IMR-90 (cell line): ENCODE measurements at regions not wholly inside any gene's neighbourhood (a gene's known extent, or its start where the extent isn't known, plus 50 kb on each side); places are given as distances from the start of the nearest gene placed in this dataset.

Experiments
- ATAC-seq: fragments of 200-7000 bp; cut with Tn5 transposase; 2 replicates; pipeline ENCODE4 v1.9.1; 2020; ENCODE audit warnings: low read depth, mild to moderate bottlenecking, moderate library complexity
- BruUV-seq: library from RNA; stranded (reverse); fragments of 400-500 nt; replicated peaks from 2 replicates; lab custom pipeline; 2021; lab: Mats Ljungman, UMichigan
- CTCF ChIA-PET: fragments of 300-600 bp; formaldehyde crosslinking; extraction: SDS; loops from one replicate; lab custom pipeline; 2021; ENCODE audit warnings: antibody characterized with exemption; lab: Yijun Ruan, JAX
- POLR2A ChIA-PET: fragments of 300-600 bp; sonication (Branson Sonifier 250); formaldehyde crosslinking; loops from one replicate; lab custom pipeline; 2022; ENCODE audit warnings: antibody characterized with exemption; ENCODE audit not compliant: unreplicated experiment; lab: Charles Lee
- DNase-seq: peaks from one replicate; pipeline ENCODE4 v3.0.0; 2013
- H2AFZ ChIP-seq: replicated peaks from 2 replicates; pipeline ENCODE3; 2013; ENCODE audit warnings: low read length, mild to moderate bottlenecking; ENCODE audit not compliant: poor library complexity
- H2AK5ac ChIP-seq: 2 replicates; pipeline ENCODE4 v1.6.1; 2013; ENCODE audit warnings: low read depth, low read length, inconsistent platforms
- H2AK9ac ChIP-seq: replicated peaks from 2 replicates; pipeline ENCODE3; 2013; ENCODE audit warnings: mild to moderate bottlenecking, low read depth, low read length, moderate library complexity; ENCODE audit not compliant: poor library complexity
- H2BK120ac ChIP-seq: 2 replicates; pipeline ENCODE4 v1.6.1; 2013; ENCODE audit warnings: low read depth, low read length, inconsistent platforms
- H2BK15ac ChIP-seq: 3 replicates; pipeline ENCODE4 v1.6.1; 2013; ENCODE audit warnings: low read depth, low read length, inconsistent platforms
- H2BK20ac ChIP-seq: 2 replicates; pipeline ENCODE4 v1.6.1; 2013; ENCODE audit warnings: low read depth, mild to moderate bottlenecking, inconsistent platforms, low read length, moderate library complexity
- H2BK5ac ChIP-seq: 2 replicates; pipeline ENCODE4 v1.6.1; 2013; ENCODE audit warnings: mild to moderate bottlenecking, low read depth, low read length, inconsistent platforms; ENCODE audit not compliant: poor library complexity, severe bottlenecking
- H3K14ac ChIP-seq: replicated peaks from 2 replicates; pipeline ENCODE4 v1.6.1; 2013; ENCODE audit warnings: low read depth, low read length, inconsistent platforms
- H3K18ac ChIP-seq: 2 replicates; pipeline ENCODE4 v1.6.1; 2013; ENCODE audit warnings: low read depth, low read length, control low read depth
- H3K23ac ChIP-seq: 2 replicates; pipeline ENCODE4 v1.6.1; 2013; ENCODE audit warnings: low read depth, low read length, inconsistent platforms
- H3K27ac ChIP-seq: 2 replicates; pipeline ENCODE4 v1.5.1; 2013; ENCODE audit warnings: mild to moderate bottlenecking, control low read depth, low read length; ENCODE audit not compliant: insufficient read depth
- H3K27me3 ChIP-seq: 2 replicates; pipeline ENCODE4 v1.6.1; 2013; ENCODE audit warnings: low read length; ENCODE audit not compliant: control insufficient read depth, insufficient read depth
- H3K36me3 ChIP-seq: 2 replicates; pipeline ENCODE4 v1.6.1; 2013; ENCODE audit warnings: low read length, mixed read lengths; ENCODE audit not compliant: control insufficient read depth, insufficient read depth
- H3K4ac ChIP-seq: 2 replicates; pipeline ENCODE4 v1.6.1; 2013; ENCODE audit warnings: low read depth, low read length, inconsistent platforms
- H3K4me1 ChIP-seq: 2 replicates; pipeline ENCODE4 v1.6.1; 2013; ENCODE audit warnings: low read length, mixed read lengths; ENCODE audit not compliant: control insufficient read depth, insufficient read depth
- H3K4me2 ChIP-seq: 2 replicates; pipeline ENCODE4 v1.6.1; 2013; ENCODE audit warnings: low read depth, mild to moderate bottlenecking, control low read depth, low read length, moderate library complexity
- H3K4me3 ChIP-seq: 2 replicates; pipeline ENCODE4 v1.5.1; 2013; ENCODE audit warnings: low read depth, mild to moderate bottlenecking, control low read depth, low read length, moderate library complexity; ENCODE audit not compliant: insufficient read depth
- H3K56ac ChIP-seq: 2 replicates; pipeline ENCODE4 v1.6.1; 2013; ENCODE audit warnings: low read length, inconsistent platforms; ENCODE audit not compliant: insufficient read depth; ENCODE audit errors: extremely low read depth
- H3K79me1 ChIP-seq, 2 experiments: 2 replicates each; pipeline ENCODE4 v1.6.1; 2013; ENCODE audit warnings: low read length in 2 of 2, inconsistent platforms in 1 of 2, low read depth in 1 of 2
- H3K9ac ChIP-seq: 2 replicates; pipeline ENCODE4 v1.6.1; 2013; ENCODE audit warnings: low read depth, low read length, control low read depth
- H3K9me1 ChIP-seq: 2 replicates; pipeline ENCODE4 v1.6.1; 2013; ENCODE audit warnings: low read length, inconsistent platforms; ENCODE audit not compliant: insufficient read depth
- H3K9me3 ChIP-seq: 2 replicates; pipeline ENCODE4 v1.6.1; 2013; ENCODE audit warnings: low read length; ENCODE audit not compliant: control insufficient read depth, insufficient read depth
- H4K20me1 ChIP-seq: 2 replicates; pipeline ENCODE4 v1.6.1; 2013; ENCODE audit warnings: low read length, inconsistent platforms; ENCODE audit not compliant: insufficient read depth
- H4K5ac ChIP-seq: 2 replicates; pipeline ENCODE4 v1.6.1; 2013; ENCODE audit warnings: mild to moderate bottlenecking, low read depth, low read length, control low read depth
- H4K8ac ChIP-seq, 2 experiments: 2 replicates each; pipeline ENCODE4 v1.6.1; 2013; ENCODE audit warnings: low read depth in 2 of 2, low read length in 2 of 2, control low read depth in 1 of 2, inconsistent platforms in 1 of 2
- H4K91ac ChIP-seq: 2 replicates; pipeline ENCODE4 v1.6.1; 2013; ENCODE audit warnings: low read depth, low read length, inconsistent platforms; ENCODE audit not compliant: insufficient read depth
- BHLHE40 ChIP-seq: fragments of 150-350 bp; IDR thresholded peaks from 2 replicates; pipeline ENCODE4 v1.6.1; 2016; ENCODE audit warnings: mild to moderate bottlenecking, low read depth, low read length
- CEBPB ChIP-seq: IDR thresholded peaks from 2 replicates; pipeline ENCODE4 v1.6.1; 2012; ENCODE audit warnings: low read depth, low read length, improper control_type of control experiment
- CHD1 ChIP-seq: IDR thresholded peaks from 2 replicates; pipeline ENCODE4 v1.6.1; 2012; ENCODE audit warnings: low read depth, low read length, improper control_type of control experiment
- CTCF ChIP-seq: conservative IDR thresholded peaks from 2 replicates; pipeline ENCODE4 v1.5.1; 2012; ENCODE audit warnings: mild to moderate bottlenecking, low read depth, low read length, improper control_type of control experiment
- MAFK ChIP-seq: IDR thresholded peaks from 2 replicates; pipeline ENCODE4 v1.6.1; 2012; ENCODE audit warnings: low read depth, low read length, improper control_type of control experiment
- MAZ ChIP-seq: IDR thresholded peaks from 2 replicates; pipeline ENCODE4 v1.6.1; 2012; ENCODE audit warnings: low read depth, mild to moderate bottlenecking, low read length, improper control_type of control experiment, moderate library complexity, borderline replicate concordance
- NFE2L2 ChIP-seq: fragments of 150-350 bp; IDR thresholded peaks from 2 replicates; pipeline ENCODE4 v1.6.1; 2016; ENCODE audit warnings: low read depth, mild to moderate bottlenecking, low read length
- POLR2A ChIP-seq: IDR thresholded peaks from 2 replicates; pipeline ENCODE4 v1.6.1; 2012; ENCODE audit warnings: mild to moderate bottlenecking, low read depth, low read length
- RAD21 ChIP-seq: IDR thresholded peaks from 2 replicates; pipeline ENCODE4 v1.6.1; 2012; ENCODE audit warnings: low read length, improper control_type of control experiment
- RCOR1 ChIP-seq: IDR thresholded peaks from 2 replicates; pipeline ENCODE4 v1.6.1; 2012; ENCODE audit warnings: mild to moderate bottlenecking, low read length, improper control_type of control experiment; ENCODE audit not compliant: insufficient replicate concordance
- RFX5 ChIP-seq: IDR thresholded peaks from 2 replicates; pipeline ENCODE4 v1.8.0; 2012; ENCODE audit warnings: low read depth, mild to moderate bottlenecking, low read length, moderate library complexity
- USF2 ChIP-seq: fragments of 150-350 bp; IDR thresholded peaks from 2 replicates; pipeline ENCODE4 v1.6.1; 2017; ENCODE audit warnings: mild to moderate bottlenecking, antibody characterized with exemption, low read length, low read depth
- WGBS, 2 experiments: methylation state at CpG; one replicate each; pipeline versions ENCODE4 v1.1.5 to v1.1.7; 2013; ENCODE audit warnings: missing lambda C conversion rate in 2 of 2; ENCODE audit not compliant: insufficient read length in 1 of 2; ENCODE audit errors: extremely low coverage in 2 of 2; 5-methylcytosine and 5-hydroxymethylcytosine counted together
- dilution Hi-C: fragments of 300-500 bp; cut with HindIII; formaldehyde crosslinking; loops from one replicate; pipeline ENCODE4 v1.14.3; 2018; ENCODE audit warnings: low sequenced_read_pairs; ENCODE audit not compliant: unreplicated experiment
- in situ Hi-C: fragments of 300-500 bp; cut with MboI; formaldehyde crosslinking; loops from 3 replicates; pipeline ENCODE4 v1.14.3; 2019; ENCODE audit warnings: low sequenced_read_pairs, inconsistent platforms, mixed read lengths
- intact Hi-C: fragments of 100-400 bp; cut with micrococcal nuclease; formaldehyde crosslinking; loops from 2 replicates; pipeline ENCODE4 v1.10.0; 2022
- TF ChIP-seq, protein P1 (sequence below): fragments of 150-350 bp; IDR thresholded peaks from 2 replicates; pipeline ENCODE4 v1.6.1; 2016; ENCODE audit warnings: low read depth, mild to moderate bottlenecking, low read length, moderate library complexity, borderline replicate concordance

DNA sequence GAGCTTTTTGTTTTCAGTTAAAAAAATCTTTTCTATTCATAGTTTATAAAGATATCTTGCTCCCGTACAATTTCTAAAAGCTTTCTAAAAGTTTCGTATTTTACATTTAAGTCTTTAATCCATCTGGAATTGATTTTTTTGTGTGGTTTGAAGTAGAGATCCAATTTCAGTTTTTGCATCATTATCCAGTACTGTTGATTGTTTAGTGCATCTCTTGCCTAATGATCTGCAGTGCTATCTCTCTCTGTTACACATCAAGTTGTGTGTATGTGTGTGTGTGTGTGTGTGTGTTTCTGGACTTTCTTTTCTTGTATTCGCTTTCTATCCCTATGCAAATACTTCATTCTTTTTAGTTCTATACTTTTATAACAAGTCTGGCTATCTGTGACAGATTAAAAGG lies 605.8 kb upstream of the DPPA4 start:
- Histone ChIP-seq H3K4ac (no peak overlapping the region), H3K9me1 (no peaks in the 10 kb centered on the region), H3K9me3 (no peaks in the 10 kb centered on the region), H4K8ac (no peak overlapping the region), H2AK9ac (no peak overlapping the region), H3K56ac (no peak overlapping the region), H2BK20ac (no peak overlapping the region), H3K14ac (no peak overlapping the region), H3K36me3 (no peaks in the 10 kb centered on the region), H3K4me3 (no peak overlapping the region), H2AK5ac (no peak overlapping the region), H3K27ac (no peak overlapping the region), H3K18ac (no peak overlapping the region), H4K5ac (no peak overlapping the region), H2AFZ (no peak overlapping the region), H3K4me2 (no peak overlapping the region), H4K91ac (no peak overlapping the region), H3K9ac (no peak overlapping the region), H4K20me1 (no peaks in the 10 kb centered on the region), H3K23ac (no peak overlapping the region), H2BK120ac (no peak overlapping the region), H3K27me3 (no peaks in the 10 kb centered on the region), H3K4me1 (no peaks in the 10 kb centered on the region), H3K79me1 (no peaks in the 10 kb centered on the region), H2BK15ac (no peak overlapping the region), H2BK5ac (no peak overlapping the region)
- DNase-seq = peak; percentile 9
- intact Hi-C loops (no loop called here), in situ Hi-C loops (no loop called here), dilution Hi-C loops (no loop called here)
- no CpG with 5 or more reads among the region's 3 CpGs for WGBS, 2 experiments
- CTCF ChIA-PET = interaction anchor here (1.1 kb wide), 1 partner anchor 214 kb away, joined by 4 read pairs; no protein-coding TSS in a partner anchor
- TF ChIP-seq CTCF = no peak
- TF ChIP-seq POLR2A = no peak
- TF ChIP-seq CEBPB = no peak
- no peak for TF ChIP-seq CHD1
- no peak for TF ChIP-seq MAZ
- TF ChIP-seq, protein P1, sequence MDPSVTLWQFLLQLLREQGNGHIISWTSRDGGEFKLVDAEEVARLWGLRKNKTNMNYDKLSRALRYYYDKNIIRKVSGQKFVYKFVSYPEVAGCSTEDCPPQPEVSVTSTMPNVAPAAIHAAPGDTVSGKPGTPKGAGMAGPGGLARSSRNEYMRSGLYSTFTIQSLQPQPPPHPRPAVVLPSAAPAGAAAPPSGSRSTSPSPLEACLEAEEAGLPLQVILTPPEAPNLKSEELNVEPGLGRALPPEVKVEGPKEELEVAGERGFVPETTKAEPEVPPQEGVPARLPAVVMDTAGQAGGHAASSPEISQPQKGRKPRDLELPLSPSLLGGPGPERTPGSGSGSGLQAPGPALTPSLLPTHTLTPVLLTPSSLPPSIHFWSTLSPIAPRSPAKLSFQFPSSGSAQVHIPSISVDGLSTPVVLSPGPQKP = no peak
- no peak for TF ChIP-seq BHLHE40
- no peak for TF ChIP-seq RCOR1
- no peak for TF ChIP-seq RFX5
- TF ChIP-seq RAD21 = no peak
- TF ChIP-seq NFE2L2 = no peak
- no peak for TF ChIP-seq MAFK
- no peak for TF ChIP-seq USF2
- POLR2A ChIA-PET = no interaction called here
- BruUV-seq = no TSS peak
- ATAC-seq = no peak
